H54 (cell line): ENCODE measurements at regions not wholly inside any gene's neighbourhood (a gene's known extent, or its start where the extent isn't known, plus 50 kb on each side); places are given as distances from the start of the nearest gene placed in this dataset.
"Not testable (repeated sequence)": the region's sequence is repeated elsewhere in the genome, so short reads cannot be mapped to it uniquely, and the experiment has no call there.

Experiments
- DNase-seq: peaks from one replicate; pipeline ENCODE4 v3.0.0; 2011; ENCODE audit warnings: low spot score, mixed read lengths; ENCODE audit not compliant: insufficient read length
- FAIRE-seq: peaks from 3 replicates; lab custom pipeline; 2011; peaks lifted over from hg19 to GRCh38; lab: Jason Lieb, UNC
- POLR2A ChIP-seq: IDR thresholded peaks from 2 replicates; pipeline ENCODE4 v1.6.1; 2011; ENCODE audit warnings: low read depth, mild to moderate bottlenecking, low read length

DNA sequence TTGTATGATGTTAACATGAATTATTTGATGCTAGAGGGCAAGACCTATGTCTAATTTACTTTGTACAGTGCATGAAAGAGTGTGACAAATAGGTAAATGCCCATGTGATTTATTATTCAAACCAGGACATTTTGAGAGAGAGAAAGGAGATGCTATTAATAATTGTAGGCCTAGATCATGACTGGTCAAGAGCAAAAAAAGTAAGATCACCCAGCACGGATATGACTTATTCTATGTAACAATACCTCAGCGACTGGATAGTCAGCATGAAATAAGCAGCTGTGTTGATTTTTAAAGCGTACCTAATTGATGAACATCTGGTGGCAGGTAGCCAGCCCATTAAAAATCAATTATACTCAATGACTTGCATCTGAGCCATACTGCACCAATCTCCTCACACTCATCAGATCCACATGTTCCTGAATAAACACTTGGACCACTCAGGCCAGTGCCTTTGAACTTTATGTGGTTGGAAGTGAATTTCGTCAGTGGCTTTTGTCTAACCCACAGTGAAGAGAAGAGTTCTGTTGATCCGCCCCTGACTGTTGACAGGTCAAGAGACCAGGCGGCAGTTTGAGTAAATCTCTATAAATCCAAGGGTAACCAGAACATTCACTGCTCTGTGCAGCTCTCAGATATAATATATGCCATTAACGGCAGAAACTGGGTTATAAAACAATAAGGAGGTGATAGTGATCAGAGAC lies 435.3 kb downstream of the MDFIC start:
- DNase-seq (no peak), FAIRE-seq (no peak)
- no peak for TF ChIP-seq POLR2A

DNA sequence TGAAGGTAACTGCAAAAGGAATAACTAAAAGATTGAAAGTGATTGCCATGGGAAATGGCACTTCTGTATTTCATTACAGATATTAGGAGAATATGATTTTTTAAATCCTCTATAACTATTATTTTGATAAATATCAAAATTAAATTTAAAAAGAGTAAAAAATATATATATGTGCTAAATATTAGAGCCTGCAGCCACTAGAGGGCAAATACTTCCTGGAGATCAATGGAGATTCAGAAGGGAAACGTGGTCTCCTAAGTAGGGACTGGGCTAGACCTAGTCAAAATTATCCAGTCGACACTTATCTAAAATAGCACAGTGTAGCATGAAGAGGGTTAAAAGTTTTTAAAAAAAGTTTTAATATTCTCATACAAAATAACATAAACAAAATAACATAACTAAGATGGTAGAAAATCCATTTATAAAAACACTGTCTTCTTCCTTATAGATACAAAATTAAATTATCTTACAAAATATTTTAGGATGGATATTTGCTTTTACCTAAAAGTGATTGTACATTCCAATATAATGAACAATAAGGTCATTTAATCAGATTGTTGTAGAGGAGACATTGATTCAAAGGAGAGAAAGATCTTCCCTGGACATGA lies 434.3 kb downstream of the MDFIC start:
- FAIRE-seq, result peak; percentile 6
- no peak for DNase-seq

DNA sequence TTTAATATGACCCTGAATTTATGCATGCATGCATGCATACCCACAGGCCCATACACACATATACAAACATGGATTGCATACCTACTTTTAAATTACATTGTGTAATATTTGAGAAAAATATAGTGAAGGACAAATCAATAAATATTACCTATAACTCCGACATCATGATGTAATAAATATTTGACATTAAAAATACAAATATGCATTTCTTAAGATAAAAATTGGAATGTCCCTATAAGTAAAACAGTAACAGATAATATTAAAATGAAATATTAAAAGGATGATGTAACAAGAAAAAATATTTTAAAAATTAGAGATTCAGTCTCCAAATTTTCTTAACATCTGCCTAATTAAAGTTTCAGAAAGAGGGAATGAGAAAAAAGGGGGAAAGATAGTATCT lies 433.0 kb downstream of the MDFIC start:
- FAIRE-seq, result no peak
- DNase-seq, result no peak
- no peak for TF ChIP-seq POLR2A

More for the DNA sequence above, 434.3 kb downstream of the MDFIC start:
- TF ChIP-seq POLR2A, result no peak

DNA sequence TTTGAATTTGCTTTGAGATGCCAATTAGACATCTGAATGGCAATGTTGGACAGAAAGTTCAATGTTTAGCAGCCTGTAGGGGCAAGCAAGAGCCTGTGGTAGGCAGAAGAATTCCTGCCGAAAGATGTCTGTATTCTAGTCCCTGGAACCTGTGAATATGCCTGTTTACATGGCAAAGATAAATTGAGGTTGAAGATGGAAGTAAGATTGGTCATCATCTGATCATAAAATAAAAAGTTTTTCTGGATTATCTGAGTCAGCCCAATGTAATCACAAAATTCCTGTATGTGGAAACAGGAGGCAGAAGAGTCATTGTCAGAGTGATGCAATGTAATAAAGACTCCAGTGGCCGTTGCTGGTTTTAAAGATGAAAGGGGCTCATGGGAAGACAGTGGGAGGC lies 430.5 kb downstream of the MDFIC start:
- FAIRE-seq (peak; percentile 38), DNase-seq (no peak)
- no peak for TF ChIP-seq POLR2A

DNA sequence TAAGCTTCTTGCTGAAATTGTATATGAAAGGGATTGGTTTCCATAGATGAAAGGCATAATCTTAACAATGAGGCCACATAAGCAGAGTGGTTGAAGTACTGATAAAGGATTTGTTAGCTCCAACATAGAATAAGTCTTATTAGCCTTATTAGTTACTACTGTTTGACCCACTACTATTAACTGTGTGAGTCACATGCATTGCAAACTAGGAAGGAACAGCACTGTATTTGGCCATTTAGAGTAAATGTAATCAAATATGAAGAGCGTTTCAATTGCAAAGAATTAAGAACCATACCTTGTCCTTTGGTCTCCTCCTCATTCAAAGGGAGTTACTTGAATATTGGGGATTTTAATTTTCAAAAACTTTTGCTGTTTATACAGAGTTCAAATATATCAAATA lies 428.9 kb downstream of the MDFIC start:
- no peak for FAIRE-seq
- no peak for TF ChIP-seq POLR2A
- DNase-seq, result no peak

DNA sequence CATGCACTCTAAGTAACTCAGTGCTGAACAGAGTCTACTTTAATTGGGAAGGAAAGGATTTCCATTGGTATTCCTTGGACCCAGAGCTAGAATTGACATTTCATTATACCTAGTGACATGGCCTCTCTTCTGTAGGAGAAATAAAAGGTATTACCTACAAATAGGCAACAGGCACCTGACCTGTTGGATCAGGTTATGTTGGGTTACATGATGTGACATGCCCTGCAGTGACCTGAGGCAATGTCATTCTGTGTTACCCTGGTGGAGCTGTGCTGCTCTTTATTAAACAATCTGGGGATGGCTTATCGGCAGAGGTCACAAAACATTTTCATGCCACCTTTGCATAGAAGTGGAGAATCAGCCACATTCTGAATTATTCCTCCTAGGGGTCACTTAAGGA lies 427.7 kb downstream of the MDFIC start:
- no peak for TF ChIP-seq POLR2A
- no peak for DNase-seq
- FAIRE-seq, result no peak

DNA sequence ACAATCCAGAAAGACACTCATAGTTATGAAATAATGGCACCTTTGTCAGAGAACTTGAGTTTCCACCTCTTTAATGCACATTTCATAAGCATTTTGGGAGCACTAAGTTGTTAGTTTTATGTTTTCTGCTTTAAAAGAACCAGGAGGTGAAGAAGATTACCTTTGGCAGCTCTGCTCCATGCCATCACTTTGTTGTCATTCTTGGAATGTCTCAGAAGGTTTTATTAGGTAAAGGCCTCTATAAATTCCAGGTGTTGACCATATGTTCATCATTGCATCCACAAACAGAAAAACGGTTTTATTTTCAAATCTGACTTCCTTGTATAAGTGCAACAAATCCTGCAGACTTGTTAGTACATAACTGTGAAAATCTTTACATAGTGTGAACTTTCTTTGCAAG lies 424.8 kb downstream of the MDFIC start:
- no peak for FAIRE-seq
- no peak for DNase-seq
- no peak for TF ChIP-seq POLR2A

DNA sequence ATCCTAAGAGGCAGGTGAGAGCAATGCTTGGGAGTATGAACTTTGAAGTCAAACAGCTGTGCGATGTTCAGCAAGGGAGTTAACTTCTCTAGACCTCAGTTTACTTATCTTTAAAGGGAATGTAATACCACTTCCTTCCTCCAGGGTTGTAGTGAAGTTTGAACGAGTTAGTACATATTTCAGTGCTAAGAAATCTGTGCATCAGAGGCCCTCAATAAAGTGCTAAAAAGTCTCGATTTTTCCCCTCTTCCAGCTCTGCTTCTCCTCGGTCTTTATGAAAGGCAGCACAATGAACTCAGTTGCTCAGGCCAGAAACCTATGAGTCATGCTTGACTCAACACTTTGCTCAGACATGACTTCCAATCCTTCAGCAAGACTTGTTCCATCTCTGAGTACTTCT lies 418.9 kb downstream of the MDFIC start:
- no peak for DNase-seq
- FAIRE-seq, result peak; percentile 96
- no peak for TF ChIP-seq POLR2A

DNA sequence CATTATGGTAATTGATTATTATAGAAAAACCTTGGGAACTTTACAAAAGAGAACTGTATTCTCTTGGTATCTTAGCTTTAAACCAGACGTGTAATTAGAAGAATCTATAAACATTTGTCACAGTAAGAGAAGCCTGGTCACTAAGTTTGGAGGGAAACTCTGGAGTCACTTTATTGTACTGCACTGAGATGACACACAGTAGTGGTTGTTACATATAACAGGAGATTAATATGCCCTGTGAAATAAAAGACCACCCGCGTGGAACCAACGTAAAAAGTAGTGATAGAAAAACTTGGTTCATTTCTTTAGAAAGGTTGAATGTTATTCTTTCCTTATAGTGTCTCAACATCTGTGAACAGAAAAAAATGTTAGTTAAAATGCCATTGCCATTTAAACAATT lies 416.1 kb downstream of the MDFIC start:
- no peak for FAIRE-seq

DNA sequence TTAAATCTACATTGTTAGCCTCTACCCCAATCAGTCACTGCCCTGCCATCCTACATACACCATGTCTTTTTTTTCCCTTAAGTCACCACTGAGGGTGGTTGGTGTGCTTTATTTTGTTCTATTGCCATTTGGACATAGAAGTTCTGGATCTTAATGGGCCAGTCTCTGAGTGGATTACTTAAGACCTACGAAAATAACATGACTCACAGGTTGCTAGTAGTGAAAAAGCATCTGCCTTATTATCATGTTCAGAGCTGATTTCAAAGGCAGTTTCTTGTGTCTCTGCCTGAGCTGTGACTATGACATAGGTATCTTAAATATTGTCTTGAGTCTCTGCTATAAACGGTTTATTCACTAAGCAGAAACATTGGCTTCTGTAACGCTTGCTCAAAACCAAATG lies 410.8 kb downstream of the MDFIC start:
- FAIRE-seq (no peak), DNase-seq (no peak)
- no peak for TF ChIP-seq POLR2A

More for the DNA sequence above, 416.1 kb downstream of the MDFIC start:
- no peak for TF ChIP-seq POLR2A
- DNase-seq, result no peak

DNA sequence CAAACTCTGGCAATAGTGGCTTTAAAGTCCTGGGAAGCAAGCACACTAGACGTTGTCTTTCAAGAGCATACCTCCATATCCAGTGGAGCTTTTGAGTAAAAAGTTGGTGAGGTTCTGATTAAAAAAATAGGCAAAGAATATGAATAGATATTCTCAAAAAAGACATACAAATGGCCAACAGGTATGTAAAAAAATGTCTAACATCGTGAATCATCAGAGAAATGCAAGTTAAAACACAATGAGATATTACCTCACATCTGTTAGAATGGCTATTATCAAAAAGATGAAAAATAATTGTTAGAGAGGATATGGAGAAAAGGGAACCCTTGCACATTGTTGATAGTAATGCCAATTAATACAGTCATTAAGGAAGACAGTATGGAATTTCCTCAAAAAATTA lies 407.1 kb downstream of the MDFIC start:
- DNase-seq, result no peak
- TF ChIP-seq POLR2A, result no peak
- no peak for FAIRE-seq

DNA sequence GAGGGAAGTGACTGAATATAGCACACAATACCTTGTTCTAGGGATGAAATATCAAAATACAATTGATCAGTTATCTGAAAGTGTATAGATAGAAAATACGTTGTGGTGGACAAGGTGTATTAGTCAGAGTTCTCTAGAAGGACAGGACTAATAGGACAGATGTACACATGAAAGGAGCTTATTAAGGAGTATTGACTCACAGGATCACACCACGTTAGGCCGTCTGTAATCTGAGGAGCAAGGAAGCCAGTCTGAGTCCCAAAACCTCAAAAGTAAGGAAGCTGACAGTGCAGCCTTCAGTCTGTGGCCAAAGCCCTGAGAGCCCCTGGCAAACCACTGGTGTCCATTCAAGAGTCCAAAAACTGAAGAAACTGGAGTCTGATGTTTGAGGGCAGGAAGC lies 406.1 kb downstream of the MDFIC start:
- no peak for TF ChIP-seq POLR2A
- no peak for DNase-seq
- no peak for FAIRE-seq

DNA sequence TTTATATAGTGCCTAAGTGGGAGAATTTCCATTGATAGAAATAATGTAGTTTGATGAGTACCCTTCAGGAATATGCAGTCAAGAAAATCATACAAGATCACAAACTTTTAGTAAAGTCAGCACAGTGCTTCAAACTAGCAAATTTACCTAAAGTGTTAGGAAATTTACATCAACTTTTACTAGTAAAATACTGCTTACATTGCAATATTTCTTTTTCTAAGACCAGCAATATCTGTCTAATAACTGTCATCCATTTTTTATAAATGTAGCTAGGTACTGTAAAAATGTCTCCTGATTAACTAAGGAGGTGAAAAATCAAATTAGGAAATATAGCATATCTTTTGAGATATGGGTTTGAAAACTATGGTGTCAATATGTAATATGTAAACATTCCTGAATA lies 405.4 kb downstream of the MDFIC start:
- DNase-seq (no peak), FAIRE-seq (no peak)
- no peak for TF ChIP-seq POLR2A

DNA sequence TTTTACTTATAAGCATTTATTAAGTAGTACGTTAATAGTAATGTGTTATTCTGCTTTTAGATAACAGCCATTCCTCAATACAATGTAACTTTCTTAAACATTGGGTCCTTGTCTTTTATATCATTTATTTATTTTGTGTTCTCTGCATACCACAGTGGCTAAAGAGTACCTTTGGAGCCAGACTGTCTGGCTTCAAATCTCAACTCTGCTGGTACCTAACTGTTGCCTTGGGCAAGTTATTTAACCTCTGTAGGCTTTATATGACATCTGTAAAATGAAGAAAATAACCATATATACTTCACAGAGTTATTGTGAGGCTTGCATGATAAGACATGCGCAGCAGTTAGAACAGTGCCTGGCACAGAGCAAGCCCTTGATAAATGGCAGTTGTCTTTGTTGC lies 397.6 kb downstream of the MDFIC start:
- TF ChIP-seq POLR2A, result no peak
- no peak for FAIRE-seq
- no peak for DNase-seq

DNA sequence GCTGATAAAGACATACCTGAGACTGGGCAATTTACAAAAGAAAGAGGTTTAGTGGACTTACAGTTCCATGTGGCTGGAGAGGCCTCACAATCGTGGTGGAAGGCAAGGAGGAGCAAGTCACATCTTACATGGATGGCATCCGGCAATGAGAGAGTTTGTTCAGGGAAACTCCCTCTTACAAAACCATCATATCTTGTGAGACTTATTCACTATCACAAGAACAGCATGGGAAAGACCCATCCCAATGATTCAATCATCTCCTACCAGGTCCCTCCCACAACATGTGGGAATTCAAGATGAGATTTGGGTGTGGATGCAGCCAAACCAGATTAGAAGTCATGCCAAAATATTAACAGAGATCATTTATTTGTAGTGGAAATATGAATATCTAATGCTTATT lies 388.4 kb downstream of the MDFIC start:
- FAIRE-seq, DNase-seq: not testable (repeated sequence)

DNA sequence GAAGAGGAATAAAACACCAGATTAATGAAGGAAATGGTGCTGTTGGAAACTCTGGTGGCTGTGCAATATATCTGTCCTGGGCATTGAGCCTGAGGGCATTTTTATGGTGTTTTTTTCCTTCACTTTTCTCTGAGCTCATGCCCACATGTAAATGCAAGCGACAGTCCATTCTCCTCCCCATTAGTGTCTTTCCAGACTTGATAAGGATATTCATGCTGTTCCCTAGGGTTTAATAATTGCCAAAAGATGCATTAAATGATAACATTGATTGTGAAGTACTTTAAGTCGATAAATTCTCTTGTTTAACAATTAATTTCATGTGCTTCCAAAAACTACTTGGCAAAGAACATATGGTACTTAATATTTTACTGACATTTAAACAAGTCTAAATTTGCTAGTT lies 384.7 kb downstream of the MDFIC start:
- DNase-seq (no peak), FAIRE-seq (no peak)
- no peak for TF ChIP-seq POLR2A
